ENCODE measurements at regions not wholly inside any gene's neighbourhood (a gene's known extent, or its start where the extent isn't known, plus 50 kb on each side); places are given as distances from the start of the nearest gene placed in this dataset.
A peak's percentile ranks its signal among the peaks of the same experiment; 100 is the strongest.

DNA sequence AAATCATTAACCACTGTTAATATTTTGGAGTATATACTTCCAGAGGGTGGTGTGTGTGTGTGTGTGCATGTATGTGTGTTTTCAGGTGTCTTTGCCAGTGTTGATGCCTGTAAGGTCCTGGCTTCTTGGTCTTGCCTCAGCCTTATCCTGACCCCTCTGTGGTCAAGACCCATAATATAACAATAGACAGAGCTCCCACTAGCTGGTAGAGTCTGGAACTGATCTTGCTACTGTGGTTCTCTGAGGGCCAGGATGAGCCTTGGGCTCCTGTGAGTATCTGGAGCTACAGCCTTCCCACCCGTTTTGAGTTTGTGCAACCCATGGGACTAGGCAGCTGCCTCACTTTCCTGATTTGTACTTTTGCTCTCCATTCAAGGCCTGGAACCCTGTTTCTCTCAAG is 191.0 kb downstream of the IBTK start:
- peaks cover 5% of the 10 kb centered on the region for H3K9me3 Mint-ChIP-seq
- TF ChIP-seq, protein P1, sequence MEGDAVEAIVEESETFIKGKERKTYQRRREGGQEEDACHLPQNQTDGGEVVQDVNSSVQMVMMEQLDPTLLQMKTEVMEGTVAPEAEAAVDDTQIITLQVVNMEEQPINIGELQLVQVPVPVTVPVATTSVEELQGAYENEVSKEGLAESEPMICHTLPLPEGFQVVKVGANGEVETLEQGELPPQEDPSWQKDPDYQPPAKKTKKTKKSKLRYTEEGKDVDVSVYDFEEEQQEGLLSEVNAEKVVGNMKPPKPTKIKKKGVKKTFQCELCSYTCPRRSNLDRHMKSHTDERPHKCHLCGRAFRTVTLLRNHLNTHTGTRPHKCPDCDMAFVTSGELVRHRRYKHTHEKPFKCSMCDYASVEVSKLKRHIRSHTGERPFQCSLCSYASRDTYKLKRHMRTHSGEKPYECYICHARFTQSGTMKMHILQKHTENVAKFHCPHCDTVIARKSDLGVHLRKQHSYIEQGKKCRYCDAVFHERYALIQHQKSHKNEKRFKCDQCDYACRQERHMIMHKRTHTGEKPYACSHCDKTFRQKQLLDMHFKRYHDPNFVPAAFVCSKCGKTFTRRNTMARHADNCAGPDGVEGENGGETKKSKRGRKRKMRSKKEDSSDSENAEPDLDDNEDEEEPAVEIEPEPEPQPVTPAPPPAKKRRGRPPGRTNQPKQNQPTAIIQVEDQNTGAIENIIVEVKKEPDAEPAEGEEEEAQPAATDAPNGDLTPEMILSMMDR (IDR thresholded peaks at IDR 0.05; ENCODE audit: unreplicated experiment) = no peak

DNA sequence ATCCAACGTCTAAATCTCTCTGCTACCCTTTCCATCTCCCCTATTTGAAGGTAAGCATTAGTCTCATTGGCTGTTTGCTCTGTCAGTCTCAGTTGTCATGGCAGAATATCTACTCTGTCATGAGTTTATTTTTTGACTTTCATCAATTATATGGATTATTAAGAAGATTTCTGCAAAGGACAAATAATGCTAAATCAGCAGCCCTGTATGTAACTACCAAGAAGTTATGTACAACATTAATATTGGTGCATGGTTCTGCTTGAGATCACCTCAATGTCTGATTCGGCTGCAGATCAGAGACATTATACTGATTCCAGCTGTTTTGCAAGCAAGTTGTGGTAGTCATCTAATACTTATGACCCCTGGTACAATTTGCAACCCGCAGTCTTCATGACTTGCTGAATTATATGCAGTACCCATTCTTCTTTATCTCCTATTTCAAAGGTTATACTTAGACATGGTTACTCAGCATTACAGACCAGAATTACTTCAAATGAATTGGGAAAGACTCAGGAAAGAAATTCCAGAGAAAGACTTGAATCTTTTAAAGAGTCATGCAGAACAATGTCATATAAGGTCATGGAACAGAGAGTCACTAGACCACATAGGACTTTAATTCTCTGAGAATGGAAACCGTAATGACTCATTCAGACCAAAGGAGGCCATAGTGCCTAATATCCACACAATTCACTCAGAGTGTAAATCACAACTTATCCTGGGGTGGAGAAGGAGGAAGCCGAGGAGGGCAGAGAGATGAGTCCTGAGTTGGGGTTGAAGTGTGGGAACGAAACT is 201.4 kb downstream of the IBTK start:
- Mint-ChIP-seq H3K4me3 (no peak overlapping the region), H3K4me1 (no peaks in the 10 kb centered on the region), H3K27me3 (ENCODE audit: low read depth) (no peaks in the 10 kb centered on the region), H3K27ac (no peak overlapping the region), H3K9me3 (no peaks in the 10 kb centered on the region), H3K36me3 (no peaks in the 10 kb centered on the region)
- no peak for DNase-seq (ENCODE audit: low spot score in 2 of 2, unreplicated experiment in 2 of 2)
- TF ChIP-seq, protein P1 (IDR thresholded peaks at IDR 0.05; ENCODE audit: unreplicated experiment) = no peak

More for the DNA sequence above, 191.0 kb downstream of the IBTK start:
- H3K36me3 Mint-ChIP-seq = no peaks in the 10 kb centered on the region
- no peak overlapping the region for H3K4me3 Mint-ChIP-seq
- H3K27me3 Mint-ChIP-seq (ENCODE audit: low read depth) = no peaks in the 10 kb centered on the region
- peaks cover 16% of the 10 kb centered on the region for H3K4me1 Mint-ChIP-seq
- no peak overlapping the region for H3K27ac Mint-ChIP-seq
- DNase-seq (ENCODE audit: low spot score in 2 of 2, unreplicated experiment in 2 of 2) = no peak

DNA sequence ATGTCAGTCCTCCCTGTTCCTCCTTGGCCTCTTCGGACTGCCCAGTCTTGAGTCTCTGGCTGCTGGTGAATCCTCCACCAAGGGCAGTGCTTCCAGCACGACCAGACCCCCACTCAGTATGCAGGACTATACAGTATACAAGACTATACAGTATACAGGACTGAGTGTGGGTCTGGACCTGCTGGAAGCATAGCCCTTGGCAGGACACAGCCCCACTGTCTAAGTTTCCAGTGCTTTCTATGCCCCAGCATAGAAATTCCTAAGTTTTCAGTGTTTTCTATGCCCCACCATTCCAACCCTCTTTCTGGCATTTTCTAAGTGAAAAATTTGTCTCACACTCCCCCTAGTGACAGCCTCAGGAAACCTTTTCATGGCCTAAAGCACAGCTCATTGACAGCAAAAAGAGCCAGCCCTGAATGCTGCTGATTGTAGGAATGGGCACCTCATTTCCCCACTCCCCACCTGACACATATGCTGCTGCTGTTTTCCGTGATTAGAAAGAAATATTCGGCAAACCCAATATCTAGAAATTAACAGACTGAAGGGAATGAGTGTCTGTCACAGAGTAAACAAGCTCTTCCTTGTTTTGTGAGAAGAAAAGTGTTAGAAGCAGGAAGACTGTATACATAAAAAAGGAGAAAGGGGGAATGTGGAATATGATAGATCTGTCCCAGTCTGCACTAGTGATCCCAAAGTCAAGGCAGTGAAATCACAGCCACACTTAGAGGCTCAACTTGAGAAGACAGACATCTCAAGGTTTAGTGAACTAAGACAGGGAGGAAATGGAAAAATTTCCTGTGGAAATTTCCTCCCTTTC is 206.9 kb downstream of the IBTK start:
- H3K27me3 Mint-ChIP-seq (ENCODE audit: low read depth) = no peaks in the 10 kb centered on the region
- no peak overlapping the region for H3K4me3 Mint-ChIP-seq
- H3K4me1 Mint-ChIP-seq = no peaks in the 10 kb centered on the region
- TF ChIP-seq, protein P1 (IDR thresholded peaks at IDR 0.05; ENCODE audit: unreplicated experiment) = peak; percentile 76
- H3K27ac Mint-ChIP-seq = no peak overlapping the region
- H3K36me3 Mint-ChIP-seq = no peaks in the 10 kb centered on the region
- peak in 1 of 2 experiments; percentile 52 for DNase-seq (ENCODE audit: low spot score in 2 of 2, unreplicated experiment in 2 of 2)
- no peaks in the 10 kb centered on the region for H3K9me3 Mint-ChIP-seq

DNA sequence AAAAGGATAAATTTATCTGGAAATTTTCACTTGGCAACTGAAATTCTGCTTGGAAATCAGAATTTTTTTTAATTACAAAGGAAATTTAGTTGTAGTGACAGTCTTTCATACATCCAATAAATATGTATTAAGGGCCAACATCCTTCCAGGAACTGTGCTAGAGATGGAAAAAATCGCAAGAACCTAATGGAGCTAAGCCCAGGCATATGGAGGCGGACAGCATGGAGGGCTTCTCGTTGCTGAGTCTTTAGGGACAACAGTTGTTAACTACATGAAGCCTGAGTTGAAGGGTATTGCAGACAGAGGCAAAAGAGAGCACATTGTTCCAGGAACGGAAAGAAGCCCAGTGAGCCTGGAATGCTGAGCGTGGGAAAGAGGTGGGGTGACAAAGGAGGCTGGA is 208.9 kb downstream of the IBTK start:
- Mint-ChIP-seq H3K27me3 (ENCODE audit: low read depth) (no peaks in the 10 kb centered on the region), H3K4me3 (no peak overlapping the region), H3K36me3 (no peaks in the 10 kb centered on the region), H3K9me3 (no peaks in the 10 kb centered on the region), H3K4me1 (no peaks in the 10 kb centered on the region), H3K27ac (no peak overlapping the region)
- TF ChIP-seq, protein P1 (IDR thresholded peaks at IDR 0.05; ENCODE audit: unreplicated experiment) = no peak
- no peak for DNase-seq (ENCODE audit: low spot score in 2 of 2, unreplicated experiment in 2 of 2)

DNA sequence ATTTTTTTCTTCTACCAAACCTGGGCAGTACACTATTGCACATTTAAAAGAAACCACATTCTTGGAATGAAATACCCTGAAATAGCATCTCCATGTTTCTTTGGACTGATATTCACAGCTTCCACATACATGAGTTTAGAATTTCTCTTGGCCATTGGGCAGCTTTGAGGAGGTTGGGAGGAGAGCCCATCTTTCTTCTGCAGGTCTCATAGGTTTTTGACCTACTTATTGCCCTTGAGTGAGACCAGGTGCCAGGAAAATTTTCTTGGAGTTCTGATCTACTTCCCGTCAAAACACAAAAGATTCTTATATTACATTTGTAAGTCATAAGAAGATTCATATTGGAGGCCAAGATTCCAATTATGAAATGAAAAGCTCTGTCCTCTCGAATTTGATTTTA is 212.0 kb downstream of the IBTK start:
- H3K9me3 Mint-ChIP-seq = no peaks in the 10 kb centered on the region
- H3K27me3 Mint-ChIP-seq (ENCODE audit: low read depth) = no peaks in the 10 kb centered on the region
- peaks cover 5% of the 10 kb centered on the region for H3K4me1 Mint-ChIP-seq
- H3K27ac Mint-ChIP-seq = no peak overlapping the region
- TF ChIP-seq, protein P1 (IDR thresholded peaks at IDR 0.05; ENCODE audit: unreplicated experiment) = no peak
- no peaks in the 10 kb centered on the region for H3K36me3 Mint-ChIP-seq
- no peak for DNase-seq (ENCODE audit: low spot score in 2 of 2, unreplicated experiment in 2 of 2)
- no peak overlapping the region for H3K4me3 Mint-ChIP-seq

Measured in mesothelial cell of epicardium (in vitro differentiated cells).